ENCODE measurements at regions not wholly inside any gene's neighbourhood (a gene's known extent, or its start where the extent isn't known, plus 50 kb on each side); places are given as distances from the start of the nearest gene placed in this dataset.
"Not testable (repeated sequence)": the region's sequence is repeated elsewhere in the genome, so short reads cannot be mapped to it uniquely, and the experiment has no call there.

- TF ChIP-seq POLR2A (IDR thresholded peaks at IDR 0.05): no peak
- TF ChIP-seq, protein P1, sequence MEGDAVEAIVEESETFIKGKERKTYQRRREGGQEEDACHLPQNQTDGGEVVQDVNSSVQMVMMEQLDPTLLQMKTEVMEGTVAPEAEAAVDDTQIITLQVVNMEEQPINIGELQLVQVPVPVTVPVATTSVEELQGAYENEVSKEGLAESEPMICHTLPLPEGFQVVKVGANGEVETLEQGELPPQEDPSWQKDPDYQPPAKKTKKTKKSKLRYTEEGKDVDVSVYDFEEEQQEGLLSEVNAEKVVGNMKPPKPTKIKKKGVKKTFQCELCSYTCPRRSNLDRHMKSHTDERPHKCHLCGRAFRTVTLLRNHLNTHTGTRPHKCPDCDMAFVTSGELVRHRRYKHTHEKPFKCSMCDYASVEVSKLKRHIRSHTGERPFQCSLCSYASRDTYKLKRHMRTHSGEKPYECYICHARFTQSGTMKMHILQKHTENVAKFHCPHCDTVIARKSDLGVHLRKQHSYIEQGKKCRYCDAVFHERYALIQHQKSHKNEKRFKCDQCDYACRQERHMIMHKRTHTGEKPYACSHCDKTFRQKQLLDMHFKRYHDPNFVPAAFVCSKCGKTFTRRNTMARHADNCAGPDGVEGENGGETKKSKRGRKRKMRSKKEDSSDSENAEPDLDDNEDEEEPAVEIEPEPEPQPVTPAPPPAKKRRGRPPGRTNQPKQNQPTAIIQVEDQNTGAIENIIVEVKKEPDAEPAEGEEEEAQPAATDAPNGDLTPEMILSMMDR (IDR thresholded peaks at IDR 0.05): no peak
- Histone ChIP-seq H3K36me3 (ENCODE audit: low read depth, missing control alignments) (no peaks in the 10 kb centered on the region), H3K27ac (no peak overlapping the region), H3K4me1 (no peaks in the 10 kb centered on the region), H3K4me3 (no peak overlapping the region), H3K9me3 (no peaks in the 10 kb centered on the region), H3K27me3 (no peaks in the 10 kb centered on the region)
- no peak for DNase-seq
- intact Hi-C loops (cut with DNase I; ENCODE audit: low total_unique reads): no loop called here
- 75 to 78% methylated on average over 3 of the region's 3 CpGs for WGBS, 2 donors
Measured at GRCh38 chr15:58322253-58322652, 109.5 kb upstream of the LIPC start.

- 70 to 81% methylated on average over 1 of the region's 1 CpG for WGBS, 2 donors
- DNase-seq: not testable (repeated sequence)
Measured at GRCh38 chr15:58323321-58323720, 108.5 kb upstream of the LIPC start.

GRCh38 chr15:58324533-58324932 is 107.3 kb upstream of the LIPC start:
- Histone ChIP-seq H3K9me3 (no peaks in the 10 kb centered on the region), H3K27ac (no peak overlapping the region), H3K4me3 (no peak overlapping the region), H3K36me3 (ENCODE audit: low read depth, missing control alignments) (no peaks in the 10 kb centered on the region), H3K27me3 (no peaks in the 10 kb centered on the region), H3K4me1 (no peaks in the 10 kb centered on the region)
- intact Hi-C loops (cut with DNase I; ENCODE audit: low total_unique reads): no loop called here
- DNase-seq: no peak
- no peak for TF ChIP-seq POLR2A (IDR thresholded peaks at IDR 0.05)
- TF ChIP-seq, protein P1 (IDR thresholded peaks at IDR 0.05): no peak

More at GRCh38 chr15:58323321-58323720, 108.5 kb upstream of the LIPC start:
- H3K4me3 ChIP-seq; H3K27ac ChIP-seq; H3K9me3 ChIP-seq; H3K27me3 ChIP-seq; H3K36me3 ChIP-seq (ENCODE audit: low read depth, missing control alignments); intact Hi-C loops (cut with DNase I; ENCODE audit: low total_unique reads); H3K4me1 ChIP-seq: not testable (repeated sequence)

DNA sequence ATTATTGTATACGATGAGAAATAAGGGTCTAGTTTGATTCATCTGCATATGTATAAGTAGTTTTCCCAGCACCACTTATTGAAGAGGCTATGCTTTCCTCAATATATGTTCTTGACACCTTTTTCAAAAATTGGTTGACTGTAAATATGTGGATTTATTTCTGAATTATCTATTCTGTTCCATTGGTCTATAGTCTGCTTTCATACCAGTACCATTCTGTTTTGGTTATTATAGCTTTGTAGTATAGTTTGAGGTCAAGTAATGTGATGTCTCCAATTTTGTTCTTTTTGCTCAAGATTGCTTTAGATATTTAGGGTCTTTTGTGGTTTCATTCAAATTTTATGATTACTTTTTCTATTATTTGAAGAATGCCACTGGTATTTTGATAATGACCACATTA is 103.8 kb upstream of the LIPC start:
- Histone ChIP-seq H3K4me3 (no peak overlapping the region), H3K9me3 (no peaks in the 10 kb centered on the region), H3K27ac (no peak overlapping the region), H3K27me3 (no peaks in the 10 kb centered on the region), H3K36me3 (ENCODE audit: low read depth, missing control alignments) (no peaks in the 10 kb centered on the region), H3K4me1 (peaks cover 11% of the 10 kb centered on the region)
- intact Hi-C loops (cut with DNase I; ENCODE audit: low total_unique reads): no loop called here
- WGBS, 2 donors: 91 to 95% methylated on average over 1 of the region's 1 CpG
- DNase-seq: no peak
- TF ChIP-seq POLR2A (IDR thresholded peaks at IDR 0.05): no peak
- TF ChIP-seq, protein P1 (IDR thresholded peaks at IDR 0.05): no peak

DNA sequence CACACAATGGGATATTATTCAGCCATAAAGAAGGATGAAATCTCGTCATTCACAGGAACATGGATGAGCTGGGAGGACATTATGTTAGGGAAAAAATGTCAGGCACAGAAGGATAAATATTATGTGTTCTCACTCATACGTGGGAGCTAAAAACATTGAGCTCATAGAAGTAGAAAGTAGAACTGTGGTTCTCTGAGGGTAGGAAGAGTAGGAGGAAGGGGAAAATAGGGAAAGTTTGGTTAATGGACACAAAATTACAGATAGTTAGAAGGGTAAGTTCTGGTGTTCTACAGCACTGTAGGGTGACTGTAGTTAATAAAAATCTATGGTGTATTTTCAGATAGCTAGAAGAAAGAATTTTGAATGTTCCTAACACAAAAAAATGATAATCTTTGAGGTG is 102.6 kb upstream of the LIPC start:
- H3K4me3 ChIP-seq: no peak overlapping the region
- H3K4me1 ChIP-seq: peaks cover 11% of the 10 kb centered on the region
- no peaks in the 10 kb centered on the region for H3K27me3 ChIP-seq
- H3K27ac ChIP-seq: no peak overlapping the region
- no peaks in the 10 kb centered on the region for H3K9me3 ChIP-seq
- WGBS, 2 donors: 83 to 91% methylated on average over 2 of the region's 2 CpGs
- TF ChIP-seq POLR2A (IDR thresholded peaks at IDR 0.05): no peak
- TF ChIP-seq, protein P1 (IDR thresholded peaks at IDR 0.05): no peak
- intact Hi-C loops (cut with DNase I; ENCODE audit: low total_unique reads): no loop called here
- DNase-seq: no peak
- H3K36me3 ChIP-seq (ENCODE audit: low read depth, missing control alignments): no peaks in the 10 kb centered on the region
